ENCODE measurements at regions not wholly inside any gene's neighbourhood (a gene's known extent, or its start where the extent isn't known, plus 50 kb on each side); places are given as distances from the start of the nearest gene placed in this dataset.

DNA sequence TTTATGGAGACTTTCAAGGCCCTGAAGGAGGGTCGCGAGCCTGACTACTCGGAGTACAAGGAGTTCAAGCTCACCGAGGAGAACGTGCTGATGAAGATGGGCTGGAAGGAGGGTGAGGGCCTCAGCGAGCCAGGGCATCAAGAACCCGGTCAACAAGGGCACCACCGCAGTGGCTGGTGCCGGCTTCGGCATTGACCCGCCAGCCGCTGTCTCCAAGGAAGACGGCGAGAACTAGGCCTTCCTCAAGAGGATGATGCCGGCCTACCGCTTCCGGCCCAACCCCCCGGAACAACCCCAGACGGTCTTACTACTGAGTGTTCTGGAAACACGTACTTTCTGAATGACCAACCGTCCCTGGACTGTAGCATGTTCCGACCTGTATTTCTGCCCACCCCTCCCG lies 169.2 kb downstream of the HINT1 start:
- TF ChIP-seq, protein P1, sequence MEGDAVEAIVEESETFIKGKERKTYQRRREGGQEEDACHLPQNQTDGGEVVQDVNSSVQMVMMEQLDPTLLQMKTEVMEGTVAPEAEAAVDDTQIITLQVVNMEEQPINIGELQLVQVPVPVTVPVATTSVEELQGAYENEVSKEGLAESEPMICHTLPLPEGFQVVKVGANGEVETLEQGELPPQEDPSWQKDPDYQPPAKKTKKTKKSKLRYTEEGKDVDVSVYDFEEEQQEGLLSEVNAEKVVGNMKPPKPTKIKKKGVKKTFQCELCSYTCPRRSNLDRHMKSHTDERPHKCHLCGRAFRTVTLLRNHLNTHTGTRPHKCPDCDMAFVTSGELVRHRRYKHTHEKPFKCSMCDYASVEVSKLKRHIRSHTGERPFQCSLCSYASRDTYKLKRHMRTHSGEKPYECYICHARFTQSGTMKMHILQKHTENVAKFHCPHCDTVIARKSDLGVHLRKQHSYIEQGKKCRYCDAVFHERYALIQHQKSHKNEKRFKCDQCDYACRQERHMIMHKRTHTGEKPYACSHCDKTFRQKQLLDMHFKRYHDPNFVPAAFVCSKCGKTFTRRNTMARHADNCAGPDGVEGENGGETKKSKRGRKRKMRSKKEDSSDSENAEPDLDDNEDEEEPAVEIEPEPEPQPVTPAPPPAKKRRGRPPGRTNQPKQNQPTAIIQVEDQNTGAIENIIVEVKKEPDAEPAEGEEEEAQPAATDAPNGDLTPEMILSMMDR (IDR thresholded peaks at IDR 0.05): no peak

DNA sequence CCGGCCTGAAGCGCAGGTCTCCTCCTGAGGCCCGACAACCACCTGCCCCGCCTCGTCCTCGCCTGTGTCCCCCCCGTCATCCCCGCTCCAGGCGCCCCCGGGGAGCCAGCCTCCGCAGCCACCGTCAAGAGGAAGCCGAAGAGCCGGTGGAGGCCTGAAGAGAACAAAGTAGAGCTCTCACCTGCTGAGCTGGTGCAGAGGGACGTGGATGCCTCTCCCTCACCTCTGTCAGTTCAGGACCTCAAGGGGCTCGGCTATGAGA lies 169.9 kb downstream of the HINT1 start:
- TF ChIP-seq, protein P1 (IDR thresholded peaks at IDR 0.05): no peak

GRCh38 chr5:130994496-130995253 lies 170.4 kb downstream of the HINT1 start:
- TF ChIP-seq, protein P1 (IDR thresholded peaks at IDR 0.05): no peak

DNA sequence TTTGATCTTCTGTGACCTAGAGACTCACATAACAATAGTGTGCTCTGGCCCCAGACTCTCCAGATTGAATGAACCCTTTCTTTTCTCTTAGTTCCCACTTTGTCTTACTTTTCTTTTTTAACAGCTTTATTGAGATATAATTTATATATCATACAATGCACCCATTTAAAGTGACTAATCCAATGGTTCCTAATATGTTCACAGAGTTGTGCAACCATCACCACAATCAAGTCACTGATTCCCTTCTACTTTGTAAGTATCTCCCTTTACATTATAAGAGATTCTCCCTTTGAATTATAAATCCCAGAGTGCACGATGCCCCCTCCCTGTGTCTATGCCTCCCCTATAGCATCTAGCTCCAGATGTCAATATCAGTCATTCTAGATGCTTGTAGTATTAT lies 172.4 kb downstream of the HINT1 start:
- TF ChIP-seq, protein P1 (IDR thresholded peaks at IDR 0.05): no peak

DNA sequence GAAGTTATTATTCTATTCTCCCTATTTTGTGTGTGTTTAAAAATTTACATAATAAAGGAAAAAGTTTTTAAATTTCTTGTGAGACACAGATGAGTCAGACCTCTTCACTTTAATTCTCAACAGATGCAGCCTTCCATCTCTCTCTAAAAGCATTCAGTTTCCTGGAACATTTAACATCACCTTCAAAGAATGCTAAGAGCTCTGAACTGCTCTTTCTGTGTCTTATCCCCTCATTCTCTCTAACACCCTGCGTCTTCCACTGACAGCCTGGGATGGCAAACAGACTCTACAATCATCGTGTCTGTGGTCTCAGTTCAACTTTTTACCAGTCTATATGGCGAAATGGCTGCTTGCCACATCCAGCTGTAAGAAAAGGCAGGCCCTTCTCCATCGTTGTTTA lies 173.0 kb downstream of the HINT1 start:
- TF ChIP-seq, protein P1 (IDR thresholded peaks at IDR 0.05): no peak

DNA sequence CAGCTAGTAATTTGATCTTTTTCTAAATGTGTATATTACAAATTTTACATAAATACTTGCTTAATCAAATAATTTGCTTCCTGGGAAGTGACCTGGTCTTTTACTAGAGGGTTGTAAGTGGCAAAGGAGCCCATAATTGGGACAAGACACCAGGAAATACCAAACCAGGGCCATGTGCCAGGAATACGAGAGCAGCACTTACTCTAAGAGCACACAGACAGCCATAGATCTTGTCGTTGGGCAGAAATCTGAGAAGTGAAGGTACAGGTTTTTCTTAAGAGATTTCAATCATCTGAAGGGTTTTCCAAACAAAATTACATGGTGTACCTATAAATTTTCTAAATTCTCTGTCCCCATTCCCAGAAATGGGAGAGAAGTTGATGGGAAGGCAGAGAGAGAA lies 179.3 kb downstream of the HINT1 start:
- TF ChIP-seq, protein P1 (IDR thresholded peaks at IDR 0.05): no peak

GRCh38 chr5:130981663-130982062 lies 183.4 kb downstream of the HINT1 start:
- TF ChIP-seq, protein P1 (IDR thresholded peaks at IDR 0.05): no peak

DNA sequence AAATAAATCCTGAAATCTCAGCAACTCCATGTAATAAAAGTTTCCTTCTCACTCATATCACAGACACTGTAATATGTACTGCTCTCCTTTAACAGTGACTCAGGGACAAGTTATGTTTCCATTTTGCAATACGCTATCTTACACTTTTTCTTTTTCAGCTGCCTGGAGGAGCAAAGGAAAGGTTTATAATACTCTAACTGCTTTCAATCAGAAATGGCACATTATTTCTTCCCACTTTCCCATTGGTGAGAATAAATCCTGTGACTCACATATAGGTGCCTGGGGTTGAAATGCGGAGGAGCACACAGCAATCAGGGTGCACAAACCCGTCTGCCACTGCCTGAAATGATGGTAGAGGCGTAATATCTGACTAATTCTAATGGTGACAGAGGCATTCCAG lies 186.6 kb downstream of the HINT1 start:
- TF ChIP-seq, protein P1 (IDR thresholded peaks at IDR 0.05): no peak

All from LNCAP (cell line).